Coronary artery (tissue), 2 donors: ENCODE measurements at regions not wholly inside any gene's neighbourhood (a gene's known extent, or its start where the extent isn't known, plus 50 kb on each side); places are given as distances from the start of the nearest gene placed in this dataset.

Source experiments
- DNase-seq: peaks from one replicate; pipeline ENCODE4 v3.0.0-alpha.2; 2017; ENCODE audit warnings: low spot score
- H3K27ac ChIP-seq, 2 donors: fragments of 200-600 bp; sonication (generic); one replicate each; pipeline ENCODE4 v1.5.1; 2016 to 2019
- H3K4me3 ChIP-seq: fragments of 200-600 bp; sonication (generic); 2 replicates; pipeline ENCODE4 v1.5.1; 2016; ENCODE audit warnings: mild to moderate bottlenecking, moderate library complexity
- CTCF ChIP-seq: fragments of 200-600 bp; sonication (generic); IDR thresholded peaks from one replicate; pipeline ENCODE4 v1.5.1; 2019; ENCODE audit warnings: antibody characterized with exemption

GRCh38 chr15:39100106-39100660 lies 480.7 kb upstream of the THBS1 start:
- Histone ChIP-seq H3K27ac (no peak overlapping the region), H3K4me3 (no peak overlapping the region)
- no peak for DNase-seq
- no peak for TF ChIP-seq CTCF

- no peak for DNase-seq
- H3K27ac ChIP-seq = no peak overlapping the region
- no peak overlapping the region for H3K4me3 ChIP-seq
- no peak for TF ChIP-seq CTCF
These were observed 478.4 kb upstream of the THBS1 start for GRCh38 chr15:39102431-39102830.

- no peak overlapping the region for H3K27ac ChIP-seq
- DNase-seq = no peak
- TF ChIP-seq CTCF = no peak
- no peak overlapping the region for H3K4me3 ChIP-seq
These were observed 473.9 kb upstream of the THBS1 start for GRCh38 chr15:39106950-39107349.

GRCh38 chr15:39108021-39108420 lies 472.9 kb upstream of the THBS1 start:
- no peak for DNase-seq
- H3K27ac ChIP-seq = no peak overlapping the region
- TF ChIP-seq CTCF = no peak
- H3K4me3 ChIP-seq = no peak overlapping the region

GRCh38 chr15:39110336-39110735 lies 470.5 kb upstream of the THBS1 start:
- Histone ChIP-seq H3K27ac (no peak overlapping the region), H3K4me3 (no peak overlapping the region)
- DNase-seq = no peak
- no peak for TF ChIP-seq CTCF

GRCh38 chr15:39110746-39111145 lies 470.1 kb upstream of the THBS1 start:
- TF ChIP-seq CTCF = no peak
- no peak overlapping the region for H3K27ac ChIP-seq
- H3K4me3 ChIP-seq = no peak overlapping the region
- DNase-seq = no peak

GRCh38 chr15:39113741-39114140 lies 467.1 kb upstream of the THBS1 start:
- no peak for DNase-seq
- no peak for TF ChIP-seq CTCF
- no peak overlapping the region for H3K27ac ChIP-seq
- H3K4me3 ChIP-seq = no peak overlapping the region
